ENCODE measurements at regions not wholly inside any gene's neighbourhood (a gene's known extent, or its start where the extent isn't known, plus 50 kb on each side); places are given as distances from the start of the nearest gene placed in this dataset.

GRCh38 chr1:82466891-82467290, 666.2 kb downstream of the ADGRL2 start:
- Mint-ChIP-seq H3K4me3 (no peak overlapping the region), H3K27me3 (ENCODE audit: insufficient read depth, low read depth) (no peaks in the 10 kb centered on the region), H3K9me3 (no peaks in the 10 kb centered on the region), H3K27ac (no peak overlapping the region), H3K36me3 (no peaks in the 10 kb centered on the region), H3K4me1 (peaks cover 10% of the 10 kb centered on the region)
- no peak overlapping the region for H3K9ac ChIP-seq
- no peak overlapping the region for H3K27ac ChIP-seq
- H3K79me2 ChIP-seq (ENCODE audit: low read depth) = no peaks in the 10 kb centered on the region
- H3K36me3 ChIP-seq = no peaks in the 10 kb centered on the region
- H3K4me1 ChIP-seq = peaks cover 11% of the 10 kb centered on the region
- H3K4me2 ChIP-seq = no peak overlapping the region
- DNase-seq (ENCODE audit: low spot score) = no peak
- no peaks in the 10 kb centered on the region for H4K20me1 ChIP-seq (ENCODE audit: low read depth)
- H3K4me3 ChIP-seq = no peak overlapping the region
- no peak overlapping the region for H2AFZ ChIP-seq (replicated peaks)
- no peaks in the 10 kb centered on the region for H3K9me3 ChIP-seq (ENCODE audit: low read depth)
- TF ChIP-seq CTCF (IDR thresholded peaks at IDR 0.05) = no peak
- TF ChIP-seq EZH2phosphoT487 (IDR thresholded peaks at IDR 0.05) = no peak
- TF ChIP-seq EZH2 (IDR thresholded peaks at IDR 0.05) = no peak
- no peaks in the 10 kb centered on the region for H3F3A ChIP-seq (ENCODE audit: low read depth)
- no peaks in the 10 kb centered on the region for H3K27me3 ChIP-seq

- TF ChIP-seq EZH2 (IDR thresholded peaks at IDR 0.05) = no peak
- no peak overlapping the region for H3K9ac ChIP-seq
- H3K27ac ChIP-seq = no peak overlapping the region
- no peak overlapping the region for H3K4me2 ChIP-seq
- Mint-ChIP-seq H3K36me3 (no peaks in the 10 kb centered on the region), H3K27ac (no peak overlapping the region), H3K4me3 (no peak overlapping the region), H3K27me3 (ENCODE audit: insufficient read depth, low read depth) (no peaks in the 10 kb centered on the region), H3K4me1 (peaks cover 10% of the 10 kb centered on the region), H3K9me3 (no peaks in the 10 kb centered on the region)
- H3K27me3 ChIP-seq = no peaks in the 10 kb centered on the region
- peaks cover 11% of the 10 kb centered on the region for H3K4me1 ChIP-seq
- no peaks in the 10 kb centered on the region for H3K9me3 ChIP-seq (ENCODE audit: low read depth)
- no peak for DNase-seq (ENCODE audit: low spot score)
- H3K4me3 ChIP-seq = no peak overlapping the region
- H4K20me1 ChIP-seq (ENCODE audit: low read depth) = no peaks in the 10 kb centered on the region
- no peaks in the 10 kb centered on the region for H3K79me2 ChIP-seq (ENCODE audit: low read depth)
- H3F3A ChIP-seq (ENCODE audit: low read depth) = no peaks in the 10 kb centered on the region
- no peak overlapping the region for H2AFZ ChIP-seq (replicated peaks)
- H3K36me3 ChIP-seq = no peaks in the 10 kb centered on the region
Observed at GRCh38 chr1:82466416-82466815, 665.7 kb downstream of the ADGRL2 start.

- Histone ChIP-seq H3K4me1 (peaks cover 11% of the 10 kb centered on the region), H3K4me2 (no peak overlapping the region), H3K4me3 (no peak overlapping the region), H3F3A (ENCODE audit: low read depth) (no peaks in the 10 kb centered on the region), H4K20me1 (ENCODE audit: low read depth) (no peaks in the 10 kb centered on the region), H3K9ac (no peak overlapping the region), H3K9me3 (ENCODE audit: low read depth) (no peaks in the 10 kb centered on the region), H3K36me3 (no peaks in the 10 kb centered on the region), H3K79me2 (ENCODE audit: low read depth) (no peaks in the 10 kb centered on the region), H3K27ac (no peak overlapping the region), H3K27me3 (no peaks in the 10 kb centered on the region), H2AFZ (replicated peaks) (peak overlapping the region; percentile 29)
- Mint-ChIP-seq H3K9me3 (no peaks in the 10 kb centered on the region), H3K4me1 (peaks cover 10% of the 10 kb centered on the region), H3K27me3 (ENCODE audit: insufficient read depth, low read depth) (no peaks in the 10 kb centered on the region), H3K36me3 (no peaks in the 10 kb centered on the region), H3K4me3 (no peak overlapping the region), H3K27ac (no peak overlapping the region)
- no peak for DNase-seq (ENCODE audit: low spot score)
- no peak for TF ChIP-seq EZH2 (IDR thresholded peaks at IDR 0.05)
- no peak for TF ChIP-seq EZH2phosphoT487 (IDR thresholded peaks at IDR 0.05)
- TF ChIP-seq CTCF (IDR thresholded peaks at IDR 0.05) = no peak
Observed at GRCh38 chr1:82465024-82465423, 664.3 kb downstream of the ADGRL2 start.

- Mint-ChIP-seq H3K27ac (no peak overlapping the region), H3K4me3 (no peak overlapping the region), H3K4me1 (peaks cover 10% of the 10 kb centered on the region), H3K36me3 (no peaks in the 10 kb centered on the region), H3K27me3 (ENCODE audit: insufficient read depth, low read depth) (no peaks in the 10 kb centered on the region), H3K9me3 (no peaks in the 10 kb centered on the region)
- Histone ChIP-seq H3K4me2 (no peak overlapping the region), H3K27me3 (no peaks in the 10 kb centered on the region), H3K4me1 (peaks cover 11% of the 10 kb centered on the region), H3K36me3 (no peaks in the 10 kb centered on the region), H3F3A (ENCODE audit: low read depth) (no peaks in the 10 kb centered on the region), H4K20me1 (ENCODE audit: low read depth) (no peaks in the 10 kb centered on the region), H3K9ac (no peak overlapping the region), H3K4me3 (no peak overlapping the region), H3K79me2 (ENCODE audit: low read depth) (no peaks in the 10 kb centered on the region), H3K9me3 (ENCODE audit: low read depth) (no peaks in the 10 kb centered on the region), H2AFZ (replicated peaks) (peak overlapping the region; percentile 29), H3K27ac (no peak overlapping the region)
- DNase-seq (ENCODE audit: low spot score) = peak; percentile 6
- TF ChIP-seq EZH2 (IDR thresholded peaks at IDR 0.05) = no peak
- TF ChIP-seq EZH2phosphoT487 (IDR thresholded peaks at IDR 0.05) = no peak
Observed at GRCh38 chr1:82464362-82465001, 663.7 kb downstream of the ADGRL2 start.
